Liver (tissue), 8 donors: ENCODE measurements at regions not wholly inside any gene's neighbourhood (a gene's known extent, or its start where the extent isn't known, plus 50 kb on each side); places are given as distances from the start of the nearest gene placed in this dataset.

ENCODE experiments used
- DNase-seq: peaks from one replicate; pipeline ENCODE4 v3.0.0-alpha.2; 2017; ENCODE audit warnings: low spot score
- H3K27ac ChIP-seq, 2 donors: one replicate each; pipeline ENCODE4 v1.7.0; 2013; ENCODE audit warnings: inconsistent platforms in 2 of 2, low read length in 2 of 2, control low read depth in 1 of 2, low read depth in 1 of 2, mild to moderate bottlenecking in 1 of 2
- H3K27me3 ChIP-seq, 4 donors: one replicate each; pipeline versions ENCODE4 v1.6.1 to v1.7.0; 2013; ENCODE audit warnings: low read length in 3 of 4, inconsistent platforms in 1 of 4, mild to moderate bottlenecking in 1 of 4, moderate library complexity in 1 of 4; ENCODE audit not compliant: control insufficient read depth in 4 of 4, insufficient read depth in 4 of 4
- H3K36me3 ChIP-seq, 4 donors: one replicate each; pipeline versions ENCODE4 v1.6.1 to v1.7.0; 2013; ENCODE audit warnings: low read length in 3 of 4, mild to moderate bottlenecking in 3 of 4, low read depth in 1 of 4, moderate library complexity in 1 of 4; ENCODE audit not compliant: control insufficient read depth in 4 of 4, insufficient read depth in 3 of 4
- H3K4me1 ChIP-seq, 4 donors: one replicate each; pipeline versions ENCODE4 v1.6.1 to v1.7.0; 2013; ENCODE audit warnings: low read length in 3 of 4, mild to moderate bottlenecking in 3 of 4, moderate library complexity in 1 of 4; ENCODE audit not compliant: control insufficient read depth in 4 of 4, insufficient read depth in 4 of 4
- H3K4me3 ChIP-seq, 3 donors: one replicate each; pipeline versions ENCODE4 v1.6.1 to v1.7.0; 2013; ENCODE audit warnings: low read length in 3 of 3, control low read depth in 1 of 3, low read depth in 1 of 3, mild to moderate bottlenecking in 1 of 3
- H3K9ac ChIP-seq, 2 donors: one replicate each; pipeline ENCODE4 v1.7.0; 2013; ENCODE audit warnings: low read length in 2 of 2, mild to moderate bottlenecking in 2 of 2, moderate library complexity in 2 of 2, control low read depth in 1 of 2, low read depth in 1 of 2
- H3K9me3 ChIP-seq, 4 donors: one replicate each; pipeline versions ENCODE4 v1.6.1 to v1.7.0; 2013; ENCODE audit warnings: low read length in 3 of 4; ENCODE audit not compliant: control insufficient read depth in 4 of 4
- EGR1 ChIP-seq, 2 donors: IDR thresholded peaks; 2 replicates each; pipeline ENCODE4 v1.6.1; 2016 to 2018; ENCODE audit warnings: antibody characterized with exemption in 2 of 2, low read depth in 2 of 2
- FOXA2 ChIP-seq: IDR thresholded peaks from 2 replicates; pipeline ENCODE4 v1.6.1; 2016; ENCODE audit warnings: antibody characterized with exemption
- GABPA ChIP-seq, 2 donors: IDR thresholded peaks in 1 of 2; conservative IDR thresholded peaks in 1 of 2; 2 replicates each; pipeline ENCODE4 v1.6.1; 2016; ENCODE audit warnings: antibody characterized with exemption in 2 of 2, mild to moderate bottlenecking in 1 of 2, moderate library complexity in 1 of 2
- HNF4A ChIP-seq, 2 donors: conservative IDR thresholded peaks; 2 replicates each; pipeline ENCODE4 v1.6.1; 2016; ENCODE audit warnings: antibody characterized with exemption in 2 of 2, mild to moderate bottlenecking in 2 of 2
- RAD21 ChIP-seq, 2 donors: IDR thresholded peaks; 2 replicates each; pipeline ENCODE4 v1.6.1; 2016; ENCODE audit warnings: antibody characterized with exemption in 2 of 2, mild to moderate bottlenecking in 2 of 2
- RXRA ChIP-seq, 2 donors: IDR thresholded peaks; 2 replicates each; pipeline ENCODE4 v1.6.1; 2017 to 2018; ENCODE audit warnings: antibody characterized with exemption in 2 of 2, mild to moderate bottlenecking in 1 of 2
- SP1 ChIP-seq: IDR thresholded peaks from 2 replicates; pipeline ENCODE4 v1.6.1; 2018; ENCODE audit warnings: antibody characterized with exemption, mild to moderate bottlenecking
- YY1 ChIP-seq: IDR thresholded peaks from 2 replicates; pipeline ENCODE4 v1.6.1; 2016; ENCODE audit warnings: antibody characterized with exemption, mild to moderate bottlenecking
- WGBS: extraction: QIAGEN DNeasy Blood & Tissue Kit; methylation state at CpG from one replicate; pipeline ENCODE4 v1.1.7; 2013; 5-methylcytosine and 5-hydroxymethylcytosine counted together
- TF ChIP-seq, protein P1 (sequence below): fragments of 150-350 bp; IDR thresholded peaks from 2 replicates; pipeline ENCODE4 v1.5.1; 2017; ENCODE audit warnings: improper control_type of control experiment, low read depth, low read length; ENCODE audit not compliant: missing input control
- TF ChIP-seq, protein P2 (sequence below): IDR thresholded peaks from 2 replicates; pipeline ENCODE4 v1.6.1; 2016; ENCODE audit warnings: antibody characterized with exemption
- donor health status: healthy.
- donor health status: healthy.
- donor health status: healthy.
- donor health status: healthy.
- donor health status: healthy.

DNA sequence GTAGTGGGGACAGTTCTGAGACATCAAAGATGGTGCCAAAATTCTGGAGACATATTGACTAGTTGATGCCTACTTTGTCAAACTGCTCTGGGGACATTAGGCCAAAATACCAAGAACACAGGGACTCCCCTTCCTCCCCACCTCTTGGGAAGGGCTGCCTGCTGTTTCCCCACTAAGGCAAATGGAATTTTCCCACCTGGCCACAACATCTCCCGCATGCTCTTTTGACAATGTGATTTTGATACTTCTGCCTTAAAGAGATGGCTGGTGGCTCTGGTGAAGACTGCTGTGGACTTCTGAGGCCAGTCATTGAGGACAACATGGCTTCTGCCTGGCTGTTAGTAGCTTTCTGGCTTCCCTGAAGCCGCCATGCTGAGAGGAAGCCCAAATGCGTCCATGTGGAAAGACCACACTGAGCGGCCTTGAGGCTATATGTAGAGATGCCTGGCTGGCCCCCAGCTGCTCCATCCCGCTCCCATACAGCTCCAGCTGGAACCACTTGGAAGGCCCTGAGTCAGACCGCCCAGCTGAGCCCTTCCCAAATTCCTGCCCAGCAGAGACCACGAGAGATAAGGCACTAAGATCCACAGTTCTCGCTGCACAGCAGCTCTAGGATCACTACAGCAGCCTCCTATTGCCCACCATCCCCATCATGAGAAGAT lies 226.7 kb downstream of the SYK start:
- H3K9me3 ChIP-seq = no peaks in the 10 kb centered on the region
- no peak overlapping the region for H3K4me3 ChIP-seq
- TF ChIP-seq EGR1 (IDR thresholded peaks at IDR 0.05; ENCODE audit: low read depth in 2 of 2) (no peak), YY1 (no peak), GABPA (IDR thresholded peaks at IDR 0.05 in 1 of 2, conservative IDR thresholded peaks at IDR 0.05 in 1 of 2) (no peak), RAD21 (IDR thresholded peaks at IDR 0.05) (no peak), FOXA2 (no peak)
- TF ChIP-seq, protein P1, sequence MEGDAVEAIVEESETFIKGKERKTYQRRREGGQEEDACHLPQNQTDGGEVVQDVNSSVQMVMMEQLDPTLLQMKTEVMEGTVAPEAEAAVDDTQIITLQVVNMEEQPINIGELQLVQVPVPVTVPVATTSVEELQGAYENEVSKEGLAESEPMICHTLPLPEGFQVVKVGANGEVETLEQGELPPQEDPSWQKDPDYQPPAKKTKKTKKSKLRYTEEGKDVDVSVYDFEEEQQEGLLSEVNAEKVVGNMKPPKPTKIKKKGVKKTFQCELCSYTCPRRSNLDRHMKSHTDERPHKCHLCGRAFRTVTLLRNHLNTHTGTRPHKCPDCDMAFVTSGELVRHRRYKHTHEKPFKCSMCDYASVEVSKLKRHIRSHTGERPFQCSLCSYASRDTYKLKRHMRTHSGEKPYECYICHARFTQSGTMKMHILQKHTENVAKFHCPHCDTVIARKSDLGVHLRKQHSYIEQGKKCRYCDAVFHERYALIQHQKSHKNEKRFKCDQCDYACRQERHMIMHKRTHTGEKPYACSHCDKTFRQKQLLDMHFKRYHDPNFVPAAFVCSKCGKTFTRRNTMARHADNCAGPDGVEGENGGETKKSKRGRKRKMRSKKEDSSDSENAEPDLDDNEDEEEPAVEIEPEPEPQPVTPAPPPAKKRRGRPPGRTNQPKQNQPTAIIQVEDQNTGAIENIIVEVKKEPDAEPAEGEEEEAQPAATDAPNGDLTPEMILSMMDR = no peak
- TF ChIP-seq, protein P2, sequence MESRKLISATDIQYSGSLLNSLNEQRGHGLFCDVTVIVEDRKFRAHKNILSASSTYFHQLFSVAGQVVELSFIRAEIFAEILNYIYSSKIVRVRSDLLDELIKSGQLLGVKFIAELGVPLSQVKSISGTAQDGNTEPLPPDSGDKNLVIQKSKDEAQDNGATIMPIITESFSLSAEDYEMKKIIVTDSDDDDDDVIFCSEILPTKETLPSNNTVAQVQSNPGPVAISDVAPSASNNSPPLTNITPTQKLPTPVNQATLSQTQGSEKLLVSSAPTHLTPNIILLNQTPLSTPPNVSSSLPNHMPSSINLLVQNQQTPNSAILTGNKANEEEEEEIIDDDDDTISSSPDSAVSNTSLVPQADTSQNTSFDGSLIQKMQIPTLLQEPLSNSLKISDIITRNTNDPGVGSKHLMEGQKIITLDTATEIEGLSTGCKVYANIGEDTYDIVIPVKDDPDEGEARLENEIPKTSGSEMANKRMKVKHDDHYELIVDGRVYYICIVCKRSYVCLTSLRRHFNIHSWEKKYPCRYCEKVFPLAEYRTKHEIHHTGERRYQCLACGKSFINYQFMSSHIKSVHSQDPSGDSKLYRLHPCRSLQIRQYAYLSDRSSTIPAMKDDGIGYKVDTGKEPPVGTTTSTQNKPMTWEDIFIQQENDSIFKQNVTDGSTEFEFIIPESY = no peak
- 85% methylated on average over 8 of the region's 8 CpGs for WGBS
- peak; percentile 10 for DNase-seq
- no peaks in the 10 kb centered on the region for H3K36me3 ChIP-seq
- H3K27ac ChIP-seq = no peak overlapping the region
- no peaks in the 10 kb centered on the region for H3K27me3 ChIP-seq
- no peak overlapping the region for H3K9ac ChIP-seq
- H3K4me1 ChIP-seq = peaks cover 0 to 8% (median 3%) of the 10 kb centered on the region in 4 donors

DNA sequence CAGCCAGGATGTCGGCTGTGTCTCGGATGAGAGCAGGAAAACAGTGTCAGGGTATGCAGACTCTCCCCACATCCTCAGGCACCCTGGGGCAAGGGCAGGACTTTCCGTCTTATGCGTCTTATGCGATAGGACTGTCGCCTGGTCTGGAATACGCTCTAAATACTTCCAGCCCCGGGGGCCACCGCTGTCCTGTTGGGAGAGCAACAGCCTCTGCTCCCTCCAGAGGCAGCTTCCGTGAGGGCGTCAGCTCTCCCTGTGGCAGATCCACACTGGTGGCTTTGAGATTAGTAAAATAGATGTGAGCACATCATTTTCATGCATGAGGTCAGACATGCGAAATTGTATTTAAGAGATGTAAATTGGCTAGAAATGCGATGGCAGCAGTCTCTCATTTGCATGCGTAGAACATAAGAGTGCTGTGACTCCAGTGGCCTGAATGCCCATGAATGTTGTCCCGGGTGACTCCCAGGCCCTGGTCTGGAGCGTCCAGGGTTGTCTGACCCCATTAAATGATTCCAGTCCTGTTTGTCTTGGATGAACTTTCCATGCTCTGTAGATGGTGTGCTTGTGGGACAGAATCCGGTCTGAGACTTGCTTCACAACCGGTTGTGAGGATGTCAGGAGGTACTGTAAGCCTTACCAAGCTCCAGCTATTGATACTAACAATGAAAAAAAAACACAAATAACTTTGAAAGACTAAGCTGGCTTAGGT lies 228.2 kb downstream of the SYK start:
- no peak overlapping the region for H3K27ac ChIP-seq
- H3K9me3 ChIP-seq = no peaks in the 10 kb centered on the region
- H3K27me3 ChIP-seq = no peaks in the 10 kb centered on the region
- no peaks in the 10 kb centered on the region for H3K36me3 ChIP-seq
- peaks cover 0 to 8% (median 3%) of the 10 kb centered on the region in 4 donors for H3K4me1 ChIP-seq
- peak; percentile 27 for DNase-seq
- no peak overlapping the region for H3K9ac ChIP-seq
- H3K4me3 ChIP-seq = no peak overlapping the region
- TF ChIP-seq SP1 (peak; percentile 17), HNF4A (conservative IDR thresholded peaks at IDR 0.05) (peak; percentile 9 to 53), RAD21 (IDR thresholded peaks at IDR 0.05) (no peak), RXRA (IDR thresholded peaks at IDR 0.05) (peak; percentile 56 to 75), YY1 (no peak)
- TF ChIP-seq, protein P1 = no peak
- WGBS = 72% methylated on average over 18 of the region's 18 CpGs
